Astrocyte (in vitro differentiated cells and primary cell): ENCODE measurements at regions not wholly inside any gene's neighbourhood (a gene's known extent, or its start where the extent isn't known, plus 50 kb on each side); places are given as distances from the start of the nearest gene placed in this dataset.
"Not testable (repeated sequence)": the region's sequence is repeated elsewhere in the genome, so short reads cannot be mapped to it uniquely, and the experiment has no call there.

Source experiments
- DNase-seq: peaks from one replicate; pipeline ENCODE4 v3.0.0-alpha.2; 2010; ENCODE audit warnings: low read depth
- FAIRE-seq: peaks from 2 replicates; lab custom pipeline; 2011; peaks lifted over from hg19 to GRCh38; lab: Jason Lieb, UNC
- H2AFZ ChIP-seq: 2 replicates; pipeline ENCODE4 v1.6.0; 2012; ENCODE audit warnings: low read depth, low read length, inconsistent platforms
- H3K27ac ChIP-seq: 2 replicates; pipeline ENCODE4 v1.5.1; 2011; ENCODE audit warnings: low read depth, low read length, inconsistent platforms
- H3K27me3 ChIP-seq: 2 replicates; pipeline ENCODE4 v1.6.0; 2011; ENCODE audit warnings: low read length, inconsistent platforms; ENCODE audit not compliant: insufficient read depth
- H3K36me3 ChIP-seq: 2 replicates; pipeline ENCODE4 v1.5.1; 2011; ENCODE audit warnings: low read length, inconsistent platforms; ENCODE audit not compliant: insufficient read depth
- H3K4me1 ChIP-seq: 2 replicates; pipeline ENCODE4 v1.5.1; 2011; ENCODE audit warnings: low read length, inconsistent platforms; ENCODE audit not compliant: insufficient read depth
- H3K4me2 ChIP-seq: 2 replicates; pipeline ENCODE4 v1.6.0; 2012; ENCODE audit warnings: low read length, inconsistent platforms
- H3K4me3 ChIP-seq: 2 replicates; pipeline ENCODE4 v1.5.1; 2011; ENCODE audit warnings: low read depth, mild to moderate bottlenecking, low read length, inconsistent platforms; ENCODE audit not compliant: insufficient read depth
- H3K79me2 ChIP-seq: 2 replicates; pipeline ENCODE4 v1.6.0; 2012; ENCODE audit warnings: mild to moderate bottlenecking, low read length, inconsistent platforms; ENCODE audit not compliant: insufficient read depth
- H3K9ac ChIP-seq: 2 replicates; pipeline ENCODE4 v1.6.0; 2012; ENCODE audit warnings: mild to moderate bottlenecking, low read length, inconsistent platforms
- H3K9me3 ChIP-seq: 2 replicates; pipeline ENCODE4 v1.5.1; 2012; ENCODE audit warnings: low read depth, mild to moderate bottlenecking, low read length, inconsistent platforms; ENCODE audit not compliant: insufficient read depth
- H4K20me1 ChIP-seq: 2 replicates; pipeline ENCODE4 v1.6.0; 2012; ENCODE audit warnings: low read length, inconsistent platforms; ENCODE audit not compliant: insufficient read depth
- H3K27ac Mint-ChIP-seq: one replicate; pipeline ENCODE4 v1.8.0; 2021; ENCODE audit warnings: mild to moderate bottlenecking, mixed read lengths; ENCODE audit not compliant: unreplicated experiment
- H3K27me3 Mint-ChIP-seq: one replicate; pipeline ENCODE4 v1.8.0; 2021; ENCODE audit warnings: low read depth, mixed read lengths; ENCODE audit not compliant: unreplicated experiment
- H3K36me3 Mint-ChIP-seq: one replicate; pipeline ENCODE4 v1.8.0; 2021; ENCODE audit warnings: low read depth, mixed read lengths; ENCODE audit not compliant: unreplicated experiment
- H3K4me1 Mint-ChIP-seq: one replicate; pipeline ENCODE4 v1.8.0; 2021; ENCODE audit warnings: low read depth, mixed read lengths; ENCODE audit not compliant: unreplicated experiment
- H3K4me3 Mint-ChIP-seq: one replicate; pipeline ENCODE4 v1.8.0; 2021; ENCODE audit warnings: mild to moderate bottlenecking, moderate library complexity, mixed read lengths; ENCODE audit not compliant: unreplicated experiment
- H3K9me3 Mint-ChIP-seq: one replicate; pipeline ENCODE4 v1.8.0; 2021; ENCODE audit warnings: mild to moderate bottlenecking, mixed read lengths; ENCODE audit not compliant: unreplicated experiment
- CTCF ChIP-seq: IDR thresholded peaks from 2 replicates; pipeline ENCODE4 v1.5.1; 2011; ENCODE audit warnings: low read depth, mild to moderate bottlenecking, inconsistent platforms, low read length, moderate library complexity; ENCODE audit not compliant: insufficient read depth
- EZH2 ChIP-seq: IDR thresholded peaks from 2 replicates; pipeline ENCODE4 v1.6.1; 2012; ENCODE audit warnings: mild to moderate bottlenecking, low read length, inconsistent platforms; ENCODE audit not compliant: insufficient read depth

- no peak overlapping the region for H3K4me2 ChIP-seq
- no peaks in the 10 kb centered on the region for H3K4me1 ChIP-seq
- no peaks in the 10 kb centered on the region for H4K20me1 ChIP-seq
- H3K27me3 ChIP-seq = no peaks in the 10 kb centered on the region
- no peak overlapping the region for H3K27ac ChIP-seq
- H3K9me3 ChIP-seq = no peaks in the 10 kb centered on the region
- no peak overlapping the region for H3K4me3 ChIP-seq
- no peak overlapping the region for H3K9ac ChIP-seq
- DNase-seq (no peak), FAIRE-seq (no peak)
- no peak overlapping the region for H3K4me3 Mint-ChIP-seq
- peaks cover 7% of the 10 kb centered on the region for H3K36me3 Mint-ChIP-seq
- H2AFZ ChIP-seq = no peak overlapping the region
- TF ChIP-seq CTCF (no peak), EZH2 (no peak)
- no peaks in the 10 kb centered on the region for H3K79me2 ChIP-seq
- H3K9me3 Mint-ChIP-seq = peaks cover 13% of the 10 kb centered on the region
- H3K27ac Mint-ChIP-seq = no peak overlapping the region
- no peaks in the 10 kb centered on the region for H3K4me1 Mint-ChIP-seq
- no peaks in the 10 kb centered on the region for H3K36me3 ChIP-seq
- no peaks in the 10 kb centered on the region for H3K27me3 Mint-ChIP-seq
Observed at GRCh38 chr17:30677550-30678249, 146.8 kb downstream of the CRLF3 start.

GRCh38 chr17:30675777-30676492 lies 148.6 kb downstream of the CRLF3 start:
- H4K20me1 ChIP-seq, H3K27me3 Mint-ChIP-seq, H3K4me1 Mint-ChIP-seq, H3K4me1 ChIP-seq, H3K9me3 ChIP-seq, H3K27me3 ChIP-seq, DNase-seq, H3K4me2 ChIP-seq, H3K4me3 ChIP-seq, H3K27ac ChIP-seq, H3K27ac Mint-ChIP-seq, H3K4me3 Mint-ChIP-seq, FAIRE-seq, H3K79me2 ChIP-seq, H3K36me3 ChIP-seq, H2AFZ ChIP-seq, H3K9ac ChIP-seq, H3K36me3 Mint-ChIP-seq: not testable (repeated sequence)
- H3K9me3 Mint-ChIP-seq = peaks cover 13% of the 10 kb centered on the region

GRCh38 chr17:30669217-30669649 lies 155.3 kb downstream of the CRLF3 start:
- H3K4me3 ChIP-seq, H3K27ac Mint-ChIP-seq: not testable (repeated sequence)

GRCh38 chr17:30668360-30669181 lies 155.9 kb downstream of the CRLF3 start:
- H3K27me3 Mint-ChIP-seq, H3K27me3 ChIP-seq, H3K27ac ChIP-seq, H3K4me2 ChIP-seq, H3K27ac Mint-ChIP-seq, H3K79me2 ChIP-seq, H3K4me1 ChIP-seq, H4K20me1 ChIP-seq, H3K9me3 ChIP-seq, H3K4me3 Mint-ChIP-seq, H2AFZ ChIP-seq, DNase-seq, H3K9ac ChIP-seq, H3K9me3 Mint-ChIP-seq, FAIRE-seq, H3K4me3 ChIP-seq, H3K36me3 Mint-ChIP-seq, H3K4me1 Mint-ChIP-seq, H3K36me3 ChIP-seq: not testable (repeated sequence)

More at GRCh38 chr17:30669217-30669649, 155.3 kb downstream of the CRLF3 start:
- not testable (repeated sequence) for H3K27me3 Mint-ChIP-seq, FAIRE-seq, DNase-seq, H3K9me3 Mint-ChIP-seq, H3K9me3 ChIP-seq, H3K27ac ChIP-seq, H3K9ac ChIP-seq, H3K79me2 ChIP-seq, H3K4me1 ChIP-seq, H3K27me3 ChIP-seq, H3K4me1 Mint-ChIP-seq, H2AFZ ChIP-seq, H3K4me2 ChIP-seq, H3K36me3 Mint-ChIP-seq, H3K4me3 Mint-ChIP-seq, H3K36me3 ChIP-seq, H4K20me1 ChIP-seq
